ENCODE measurements at regions not wholly inside any gene's neighbourhood (a gene's known extent, or its start where the extent isn't known, plus 50 kb on each side); places are given as distances from the start of the nearest gene placed in this dataset.

- DNase-seq: no peak
Measured at GRCh38 chr5:133732536-133732935, 120.2 kb upstream of the FSTL4 start.

DNA sequence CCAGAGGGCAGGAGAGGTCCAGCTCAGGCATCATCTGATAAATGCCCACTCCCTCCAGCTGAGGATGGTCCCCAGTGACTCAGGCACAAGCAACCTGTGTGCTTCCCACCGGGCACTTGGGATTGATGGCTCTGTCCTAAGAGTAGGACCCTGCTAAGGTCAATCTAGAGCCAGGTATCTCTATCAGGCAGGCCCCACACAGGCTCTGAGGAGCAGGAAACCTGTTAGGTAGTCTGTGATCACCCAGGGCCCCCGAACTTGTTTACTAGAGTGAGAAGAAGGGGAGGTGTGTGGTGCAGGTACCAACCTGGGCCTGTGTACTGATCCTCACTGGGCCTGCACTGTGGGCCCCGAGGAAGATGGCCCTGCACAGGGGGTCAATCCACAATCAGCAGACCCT is 119.6 kb upstream of the FSTL4 start:
- H3K4me3 ChIP-seq: no peak overlapping the region
- no peaks in the 10 kb centered on the region for H3K27me3 ChIP-seq
- TF ChIP-seq, protein P1, sequence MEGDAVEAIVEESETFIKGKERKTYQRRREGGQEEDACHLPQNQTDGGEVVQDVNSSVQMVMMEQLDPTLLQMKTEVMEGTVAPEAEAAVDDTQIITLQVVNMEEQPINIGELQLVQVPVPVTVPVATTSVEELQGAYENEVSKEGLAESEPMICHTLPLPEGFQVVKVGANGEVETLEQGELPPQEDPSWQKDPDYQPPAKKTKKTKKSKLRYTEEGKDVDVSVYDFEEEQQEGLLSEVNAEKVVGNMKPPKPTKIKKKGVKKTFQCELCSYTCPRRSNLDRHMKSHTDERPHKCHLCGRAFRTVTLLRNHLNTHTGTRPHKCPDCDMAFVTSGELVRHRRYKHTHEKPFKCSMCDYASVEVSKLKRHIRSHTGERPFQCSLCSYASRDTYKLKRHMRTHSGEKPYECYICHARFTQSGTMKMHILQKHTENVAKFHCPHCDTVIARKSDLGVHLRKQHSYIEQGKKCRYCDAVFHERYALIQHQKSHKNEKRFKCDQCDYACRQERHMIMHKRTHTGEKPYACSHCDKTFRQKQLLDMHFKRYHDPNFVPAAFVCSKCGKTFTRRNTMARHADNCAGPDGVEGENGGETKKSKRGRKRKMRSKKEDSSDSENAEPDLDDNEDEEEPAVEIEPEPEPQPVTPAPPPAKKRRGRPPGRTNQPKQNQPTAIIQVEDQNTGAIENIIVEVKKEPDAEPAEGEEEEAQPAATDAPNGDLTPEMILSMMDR (IDR thresholded peaks at IDR 0.05): no peak
- TF ChIP-seq POLR2A (IDR thresholded peaks at IDR 0.05): no peak
- H3K4me1 ChIP-seq: no peaks in the 10 kb centered on the region
- no peaks in the 10 kb centered on the region for H3K9me3 ChIP-seq
- H3K27ac ChIP-seq: no peak overlapping the region
- no peaks in the 10 kb centered on the region for H3K36me3 ChIP-seq
- DNase-seq (no peak), ATAC-seq (no peak)
- WGBS (ENCODE audit: insufficient coverage, low coverage, low lambda C conversion rate, missing lambda C conversion rate): 50% methylated on average over 1 of the region's 3 CpGs
- intact Hi-C loops (cut with DNase I): no loop called here

More at GRCh38 chr5:133732536-133732935, 120.2 kb upstream of the FSTL4 start:
- 85% methylated on average over 9 of the region's 10 CpGs for WGBS (ENCODE audit: insufficient coverage, low coverage, low lambda C conversion rate, missing lambda C conversion rate)
- no peaks in the 10 kb centered on the region for H3K9me3 ChIP-seq
- H3K27me3 ChIP-seq: no peaks in the 10 kb centered on the region
- TF ChIP-seq, protein P1 (IDR thresholded peaks at IDR 0.05): no peak
- no peak for TF ChIP-seq POLR2A (IDR thresholded peaks at IDR 0.05)
- H3K36me3 ChIP-seq: no peaks in the 10 kb centered on the region
- ATAC-seq: no peak
- no peak overlapping the region for H3K27ac ChIP-seq
- no peaks in the 10 kb centered on the region for H3K4me1 ChIP-seq
- no peak overlapping the region for H3K4me3 ChIP-seq
- intact Hi-C loops (cut with DNase I): no loop called here

DNA sequence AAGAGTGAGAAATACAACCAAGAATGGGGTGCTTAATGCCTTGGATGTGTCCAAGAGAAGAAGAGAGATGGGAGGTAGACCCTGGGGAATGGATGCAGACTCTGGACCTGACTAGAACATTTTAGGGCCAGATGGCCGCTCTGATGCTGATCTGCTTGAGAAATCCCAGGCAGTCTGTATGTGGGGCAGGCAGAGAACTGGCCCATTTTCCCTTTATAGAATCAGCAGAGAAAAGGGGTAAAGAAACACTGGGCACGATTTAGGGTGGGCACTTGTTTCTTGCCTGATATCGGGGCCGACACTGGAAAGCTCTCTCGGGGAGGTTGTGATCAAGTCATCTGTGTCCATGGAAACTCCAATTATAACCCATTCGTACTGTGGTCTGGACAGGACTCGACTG is 118.5 kb upstream of the FSTL4 start:
- TF ChIP-seq, protein P1 (IDR thresholded peaks at IDR 0.05): no peak
- no peak for TF ChIP-seq POLR2A (IDR thresholded peaks at IDR 0.05)
- Histone ChIP-seq H3K9me3 (no peaks in the 10 kb centered on the region), H3K36me3 (no peaks in the 10 kb centered on the region), H3K27me3 (no peaks in the 10 kb centered on the region), H3K4me3 (no peak overlapping the region), H3K4me1 (no peaks in the 10 kb centered on the region), H3K27ac (no peak overlapping the region)
- DNase-seq (no peak), ATAC-seq (no peak)
- 60% methylated on average over 7 of the region's 7 CpGs for WGBS (ENCODE audit: insufficient coverage, low coverage, low lambda C conversion rate, missing lambda C conversion rate)
- intact Hi-C loops (cut with DNase I): no loop called here

GRCh38 chr5:133730346-133730745 is 118.0 kb upstream of the FSTL4 start:
- 58% methylated on average over 6 of the region's 6 CpGs for WGBS (ENCODE audit: insufficient coverage, low coverage, low lambda C conversion rate, missing lambda C conversion rate)
- no peaks in the 10 kb centered on the region for H3K4me1 ChIP-seq
- no peak for ATAC-seq
- H3K4me3 ChIP-seq: no peak overlapping the region
- H3K27me3 ChIP-seq: no peaks in the 10 kb centered on the region
- no peaks in the 10 kb centered on the region for H3K9me3 ChIP-seq
- no peak for TF ChIP-seq POLR2A (IDR thresholded peaks at IDR 0.05)
- TF ChIP-seq, protein P1 (IDR thresholded peaks at IDR 0.05): no peak
- H3K36me3 ChIP-seq: no peaks in the 10 kb centered on the region
- H3K27ac ChIP-seq: no peak overlapping the region
- intact Hi-C loops (cut with DNase I): no loop called here
- DNase-seq: no peak

- no peak for DNase-seq
- Histone ChIP-seq H3K4me3 (no peak overlapping the region), H3K9me3 (no peaks in the 10 kb centered on the region), H3K27me3 (no peaks in the 10 kb centered on the region), H3K27ac (no peak overlapping the region), H3K36me3 (no peaks in the 10 kb centered on the region), H3K4me1 (no peaks in the 10 kb centered on the region)
- TF ChIP-seq POLR2A (IDR thresholded peaks at IDR 0.05): no peak
- TF ChIP-seq, protein P1 (IDR thresholded peaks at IDR 0.05): no peak
- WGBS (ENCODE audit: insufficient coverage, low coverage, low lambda C conversion rate, missing lambda C conversion rate): 82% methylated on average over 2 of the region's 3 CpGs
- intact Hi-C loops (cut with DNase I): no loop called here
- no peak for ATAC-seq
Measured at GRCh38 chr5:133729800-133730199, 117.5 kb upstream of the FSTL4 start.

Data from right lobe of liver (tissue), 6 donors.